ENCODE measurements at regions not wholly inside any gene's neighbourhood (a gene's known extent, or its start where the extent isn't known, plus 50 kb on each side); places are given as distances from the start of the nearest gene placed in this dataset.
"Not testable (repeated sequence)": the region's sequence is repeated elsewhere in the genome, so short reads cannot be mapped to it uniquely, and the experiment has no call there.

DNA sequence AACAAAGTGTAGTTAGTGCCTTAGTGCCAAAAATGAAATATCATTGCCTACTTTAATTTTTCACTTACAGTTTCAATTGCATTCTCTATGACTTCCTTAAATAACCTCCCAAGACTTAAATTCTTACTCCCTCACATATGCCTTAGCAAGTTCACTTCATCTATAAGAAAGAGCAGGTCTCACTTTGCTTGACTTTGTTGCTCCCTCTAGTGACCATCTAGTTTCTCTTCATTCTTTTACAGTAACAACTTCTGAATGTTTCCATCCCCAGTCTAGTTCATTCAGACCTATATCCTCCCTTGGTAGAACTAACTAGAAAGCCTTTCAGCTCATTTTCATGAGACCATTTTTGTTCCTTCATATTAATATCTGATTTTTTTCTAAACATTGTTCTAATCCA lies 2377.6 kb downstream of the EPHA3 start:
- not testable (repeated sequence) for H3K4me3 ChIP-seq (ENCODE audit: low read length); H3K9me3 ChIP-seq (ENCODE audit: low read length); H3K79me2 ChIP-seq (replicated peaks; ENCODE audit: insufficient read depth, low read length); H3K9ac ChIP-seq (ENCODE audit: low read length); H3K27ac ChIP-seq (ENCODE audit: low read length); H4K20me1 ChIP-seq (ENCODE audit: insufficient read depth); H3K4me2 ChIP-seq (ENCODE audit: low read length); H3K36me3 ChIP-seq (ENCODE audit: insufficient read depth, low read length); H3K27me3 ChIP-seq (ENCODE audit: insufficient read depth, low read depth, low read length); H3K9me2 ChIP-seq (ENCODE audit: insufficient read depth, low read length); H3F3A ChIP-seq (ENCODE audit: insufficient read depth, low read length, poor library complexity, severe bottlenecking); H2AFZ ChIP-seq (ENCODE audit: low read depth, low read length)
- TF ChIP-seq, protein P1, sequence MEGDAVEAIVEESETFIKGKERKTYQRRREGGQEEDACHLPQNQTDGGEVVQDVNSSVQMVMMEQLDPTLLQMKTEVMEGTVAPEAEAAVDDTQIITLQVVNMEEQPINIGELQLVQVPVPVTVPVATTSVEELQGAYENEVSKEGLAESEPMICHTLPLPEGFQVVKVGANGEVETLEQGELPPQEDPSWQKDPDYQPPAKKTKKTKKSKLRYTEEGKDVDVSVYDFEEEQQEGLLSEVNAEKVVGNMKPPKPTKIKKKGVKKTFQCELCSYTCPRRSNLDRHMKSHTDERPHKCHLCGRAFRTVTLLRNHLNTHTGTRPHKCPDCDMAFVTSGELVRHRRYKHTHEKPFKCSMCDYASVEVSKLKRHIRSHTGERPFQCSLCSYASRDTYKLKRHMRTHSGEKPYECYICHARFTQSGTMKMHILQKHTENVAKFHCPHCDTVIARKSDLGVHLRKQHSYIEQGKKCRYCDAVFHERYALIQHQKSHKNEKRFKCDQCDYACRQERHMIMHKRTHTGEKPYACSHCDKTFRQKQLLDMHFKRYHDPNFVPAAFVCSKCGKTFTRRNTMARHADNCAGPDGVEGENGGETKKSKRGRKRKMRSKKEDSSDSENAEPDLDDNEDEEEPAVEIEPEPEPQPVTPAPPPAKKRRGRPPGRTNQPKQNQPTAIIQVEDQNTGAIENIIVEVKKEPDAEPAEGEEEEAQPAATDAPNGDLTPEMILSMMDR (IDR thresholded peaks at IDR 0.05; ENCODE audit: poor library complexity, severe bottlenecking): peak; percentile 31

DNA sequence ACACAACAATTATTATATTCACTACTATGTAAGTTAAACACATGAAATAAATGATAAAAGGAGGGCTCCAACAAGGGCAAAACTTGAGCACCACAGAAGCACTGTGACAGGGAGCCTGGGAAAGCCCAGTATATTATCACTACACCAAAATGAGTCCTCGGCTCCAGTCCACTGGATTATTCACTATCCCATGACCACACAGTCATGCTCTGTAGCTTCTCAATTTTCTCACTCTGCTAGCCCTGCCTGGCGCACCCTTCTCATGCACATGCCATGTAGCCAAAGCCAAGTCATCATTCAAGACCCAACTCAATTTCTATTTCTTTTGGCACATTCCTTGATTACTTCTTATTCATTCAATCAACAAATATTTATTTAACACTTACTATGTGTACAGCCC lies 2378.5 kb downstream of the EPHA3 start:
- H3F3A ChIP-seq (ENCODE audit: insufficient read depth, low read length, poor library complexity, severe bottlenecking); H3K27ac ChIP-seq (ENCODE audit: low read length); H3K9ac ChIP-seq (ENCODE audit: low read length); H3K4me2 ChIP-seq (ENCODE audit: low read length); H3K36me3 ChIP-seq (ENCODE audit: insufficient read depth, low read length); H2AFZ ChIP-seq (ENCODE audit: low read depth, low read length); H3K9me3 ChIP-seq (ENCODE audit: low read length); H4K20me1 ChIP-seq (ENCODE audit: insufficient read depth); H3K27me3 ChIP-seq (ENCODE audit: insufficient read depth, low read depth, low read length); H3K79me2 ChIP-seq (replicated peaks; ENCODE audit: insufficient read depth, low read length); H3K9me2 ChIP-seq (ENCODE audit: insufficient read depth, low read length); H3K4me3 ChIP-seq (ENCODE audit: low read length): not testable (repeated sequence)

DNA sequence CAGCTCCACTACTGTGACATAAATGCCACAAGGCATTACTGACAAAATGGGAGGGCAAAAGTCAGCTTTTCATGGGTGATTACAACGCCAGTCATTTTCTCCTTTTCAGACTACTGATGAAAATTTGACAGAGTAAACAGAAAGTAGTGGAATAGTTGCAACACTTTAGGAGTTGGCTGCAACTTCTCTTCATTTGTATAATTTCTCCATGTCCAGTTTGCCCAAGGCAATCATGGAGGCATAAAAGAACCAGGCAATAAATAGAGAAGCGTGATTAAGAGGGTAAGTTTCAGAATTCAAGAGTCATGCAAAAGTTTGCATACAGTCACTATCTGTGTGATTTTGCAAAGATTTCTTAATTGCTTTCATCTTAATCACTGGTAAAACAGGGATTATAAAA lies 2390.3 kb downstream of the EPHA3 start:
- not testable (repeated sequence) for H3K27me3 ChIP-seq (ENCODE audit: insufficient read depth, low read depth, low read length); H4K20me1 ChIP-seq (ENCODE audit: insufficient read depth); H2AFZ ChIP-seq (ENCODE audit: low read depth, low read length); H3K36me3 ChIP-seq (ENCODE audit: insufficient read depth, low read length); H3K27ac ChIP-seq (ENCODE audit: low read length); H3K9me2 ChIP-seq (ENCODE audit: insufficient read depth, low read length); H3K9me3 ChIP-seq (ENCODE audit: low read length); H3K4me3 ChIP-seq (ENCODE audit: low read length); H3K79me2 ChIP-seq (replicated peaks; ENCODE audit: insufficient read depth, low read length); H3F3A ChIP-seq (ENCODE audit: insufficient read depth, low read length, poor library complexity, severe bottlenecking); H3K9ac ChIP-seq (ENCODE audit: low read length); H3K4me2 ChIP-seq (ENCODE audit: low read length)

DNA sequence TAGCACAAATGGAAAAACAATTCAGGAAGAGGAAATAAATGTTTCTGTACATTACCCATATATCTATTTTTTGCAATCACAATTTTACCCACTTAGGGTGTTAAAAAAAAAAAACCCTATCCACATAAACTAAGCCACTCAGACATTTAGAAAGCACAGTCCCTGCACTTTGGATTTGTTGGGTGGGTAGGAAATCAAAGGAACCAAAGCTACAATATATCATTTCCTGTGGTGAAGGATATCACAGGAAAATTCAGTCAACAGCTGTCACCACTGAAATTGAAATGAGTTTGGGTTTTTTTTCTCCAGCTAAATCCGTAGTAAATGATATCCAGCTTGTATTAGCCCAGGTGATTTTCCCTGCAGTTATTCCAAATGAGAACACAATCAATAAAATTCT lies 2392.4 kb downstream of the EPHA3 start:
- H3K4me2 ChIP-seq (ENCODE audit: low read length); H3K9me3 ChIP-seq (ENCODE audit: low read length); H4K20me1 ChIP-seq (ENCODE audit: insufficient read depth); H3K27ac ChIP-seq (ENCODE audit: low read length); H3F3A ChIP-seq (ENCODE audit: insufficient read depth, low read length, poor library complexity, severe bottlenecking); H3K27me3 ChIP-seq (ENCODE audit: insufficient read depth, low read depth, low read length); H3K9me2 ChIP-seq (ENCODE audit: insufficient read depth, low read length); H3K36me3 ChIP-seq (ENCODE audit: insufficient read depth, low read length); H3K4me3 ChIP-seq (ENCODE audit: low read length); H3K9ac ChIP-seq (ENCODE audit: low read length); H2AFZ ChIP-seq (ENCODE audit: low read depth, low read length); H3K79me2 ChIP-seq (replicated peaks; ENCODE audit: insufficient read depth, low read length): not testable (repeated sequence)

DNA sequence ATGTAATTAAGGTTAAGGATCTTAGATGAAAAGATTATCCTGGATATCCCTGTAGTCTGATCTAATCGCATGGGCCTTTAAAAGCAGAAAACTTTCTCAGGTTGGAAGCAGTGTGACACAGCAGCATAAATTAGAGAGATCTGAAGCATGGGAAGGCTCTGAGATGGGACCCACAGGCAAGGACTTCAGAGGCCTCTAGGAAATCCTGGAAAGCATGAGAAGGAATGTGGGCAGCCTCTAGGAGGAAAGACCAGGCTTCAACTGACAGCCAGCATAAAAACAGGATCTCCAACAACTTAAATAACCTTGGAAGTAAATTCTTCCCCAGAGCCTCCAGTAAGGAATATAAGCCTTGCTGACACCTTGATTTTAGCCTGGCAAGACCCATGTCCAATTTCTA lies 2397.5 kb downstream of the EPHA3 start:
- not testable (repeated sequence) for H3K27ac ChIP-seq (ENCODE audit: low read length); H3K27me3 ChIP-seq (ENCODE audit: insufficient read depth, low read depth, low read length); H3K4me2 ChIP-seq (ENCODE audit: low read length); H3K9me3 ChIP-seq (ENCODE audit: low read length); H3K9ac ChIP-seq (ENCODE audit: low read length); H2AFZ ChIP-seq (ENCODE audit: low read depth, low read length); H3K79me2 ChIP-seq (replicated peaks; ENCODE audit: insufficient read depth, low read length); H3K9me2 ChIP-seq (ENCODE audit: insufficient read depth, low read length); H3K36me3 ChIP-seq (ENCODE audit: insufficient read depth, low read length); H3F3A ChIP-seq (ENCODE audit: insufficient read depth, low read length, poor library complexity, severe bottlenecking); H3K4me3 ChIP-seq (ENCODE audit: low read length); H4K20me1 ChIP-seq (ENCODE audit: insufficient read depth)
